Stimulated activated CD4-positive, alpha-beta T cell treated with anti-CD3 and anti-CD28 coated beads, Interleukin-12 subunit alpha, Interleukin-12 subunit beta, amount 100 ng/mL, for 4 hours (primary cell): ENCODE measurements at regions not wholly inside any gene's neighbourhood (a gene's known extent, or its start where the extent isn't known, plus 50 kb on each side); places are given as distances from the start of the nearest gene placed in this dataset.

Experiments used
- DNase-seq: peaks from one replicate; pipeline ENCODE4 v3.0.0-alpha.2; 2020

- DNase-seq: no peak
These were observed 157.0 kb upstream of the NDUFV2 start for GRCh38 chr18:8945514-8945913.

- no peak for DNase-seq
These were observed 156.2 kb upstream of the NDUFV2 start for GRCh38 chr18:8946066-8946838.

GRCh38 chr18:8947566-8947965 lies 154.9 kb upstream of the NDUFV2 start:
- DNase-seq: no peak

GRCh38 chr18:8948011-8948410 lies 154.5 kb upstream of the NDUFV2 start:
- no peak for DNase-seq

GRCh38 chr18:8948471-8949149 lies 153.9 kb upstream of the NDUFV2 start:
- DNase-seq: no peak

GRCh38 chr18:8949206-8949605 lies 153.3 kb upstream of the NDUFV2 start:
- DNase-seq: no peak

- no peak for DNase-seq
These were observed 151.0 kb upstream of the NDUFV2 start for GRCh38 chr18:8951491-8951890.

GRCh38 chr18:8952174-8952573 lies 150.3 kb upstream of the NDUFV2 start:
- DNase-seq: no peak

GRCh38 chr18:8952769-8953760 lies 149.4 kb upstream of the NDUFV2 start:
- DNase-seq: no peak

- DNase-seq: no peak
These were observed 144.8 kb upstream of the NDUFV2 start for GRCh38 chr18:8957731-8958130.

GRCh38 chr18:8958660-8959059 lies 143.8 kb upstream of the NDUFV2 start:
- no peak for DNase-seq

GRCh38 chr18:8959551-8960135 lies 142.9 kb upstream of the NDUFV2 start:
- no peak for DNase-seq

- DNase-seq: no peak
These were observed 141.5 kb upstream of the NDUFV2 start for GRCh38 chr18:8960740-8961657.

- no peak for DNase-seq
These were observed 140.2 kb upstream of the NDUFV2 start for GRCh38 chr18:8962192-8962779.

GRCh38 chr18:8962855-8963635 lies 139.5 kb upstream of the NDUFV2 start:
- no peak for DNase-seq

GRCh38 chr18:8963876-8964275 lies 138.6 kb upstream of the NDUFV2 start:
- no peak for DNase-seq

GRCh38 chr18:8965398-8965797 lies 137.1 kb upstream of the NDUFV2 start:
- no peak for DNase-seq

- DNase-seq: no peak
These were observed 135.7 kb upstream of the NDUFV2 start for GRCh38 chr18:8966821-8967220.

- DNase-seq: no peak
These were observed 134.9 kb upstream of the NDUFV2 start for GRCh38 chr18:8967573-8967972.

- no peak for DNase-seq
These were observed 132.7 kb upstream of the NDUFV2 start for GRCh38 chr18:8969639-8970390.
